Astrocyte (in vitro differentiated cells and primary cell): ENCODE measurements at regions not wholly inside any gene's neighbourhood (a gene's known extent, or its start where the extent isn't known, plus 50 kb on each side); places are given as distances from the start of the nearest gene placed in this dataset.

Source experiments
- CTCF ChIP-seq: IDR thresholded peaks from 2 replicates; pipeline ENCODE4 v1.5.1; 2011; ENCODE audit warnings: low read depth, mild to moderate bottlenecking, inconsistent platforms, low read length, moderate library complexity; ENCODE audit not compliant: insufficient read depth
- EZH2 ChIP-seq: IDR thresholded peaks from 2 replicates; pipeline ENCODE4 v1.6.1; 2012; ENCODE audit warnings: mild to moderate bottlenecking, low read length, inconsistent platforms; ENCODE audit not compliant: insufficient read depth

- TF ChIP-seq CTCF, result no peak
- TF ChIP-seq EZH2, result no peak
These were observed 87.7 kb upstream of the LRP1B start for GRCh38 chr2:142218471-142218870.
